AG09309 (cell line): ENCODE measurements at regions not wholly inside any gene's neighbourhood (a gene's known extent, or its start where the extent isn't known, plus 50 kb on each side); places are given as distances from the start of the nearest gene placed in this dataset.

ENCODE experiments used
- DNase-seq: peaks from one replicate; pipeline ENCODE4 v3.0.0-alpha.2; 2010; ENCODE audit warnings: low read depth
- H3K4me3 ChIP-seq: 2 replicates; pipeline ENCODE4 v1.5.1; 2011; ENCODE audit warnings: mild to moderate bottlenecking, low read depth, low read length, moderate library complexity; ENCODE audit not compliant: control insufficient read depth
- TF ChIP-seq, protein P1 (sequence below): IDR thresholded peaks from 2 replicates; pipeline ENCODE4 v1.5.1; 2011; ENCODE audit warnings: mild to moderate bottlenecking, low read depth, low read length, inconsistent platforms; ENCODE audit not compliant: insufficient read depth, control insufficient read depth; ENCODE audit errors: missing control alignments

DNA sequence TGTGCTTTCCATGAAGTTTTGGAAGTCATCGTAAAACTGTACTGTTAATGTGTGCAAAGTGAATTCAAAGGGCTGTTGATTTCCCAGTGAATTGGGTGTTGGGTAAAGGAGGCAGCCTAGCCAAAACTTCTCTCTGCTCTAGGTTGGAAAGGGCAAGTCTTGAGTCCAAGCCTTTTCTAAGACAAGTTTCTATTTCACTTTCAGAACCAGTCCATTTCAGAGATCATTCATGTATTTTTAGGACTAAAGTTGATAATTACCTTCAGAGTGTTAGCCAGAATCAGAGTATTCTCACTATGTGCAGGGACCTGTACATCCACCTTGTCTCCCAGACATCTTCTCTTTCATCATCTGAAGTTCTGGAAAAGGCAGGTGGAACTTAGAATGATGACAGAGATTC is 636.1 kb upstream of the KLHL29 start:
- TF ChIP-seq, protein P1, sequence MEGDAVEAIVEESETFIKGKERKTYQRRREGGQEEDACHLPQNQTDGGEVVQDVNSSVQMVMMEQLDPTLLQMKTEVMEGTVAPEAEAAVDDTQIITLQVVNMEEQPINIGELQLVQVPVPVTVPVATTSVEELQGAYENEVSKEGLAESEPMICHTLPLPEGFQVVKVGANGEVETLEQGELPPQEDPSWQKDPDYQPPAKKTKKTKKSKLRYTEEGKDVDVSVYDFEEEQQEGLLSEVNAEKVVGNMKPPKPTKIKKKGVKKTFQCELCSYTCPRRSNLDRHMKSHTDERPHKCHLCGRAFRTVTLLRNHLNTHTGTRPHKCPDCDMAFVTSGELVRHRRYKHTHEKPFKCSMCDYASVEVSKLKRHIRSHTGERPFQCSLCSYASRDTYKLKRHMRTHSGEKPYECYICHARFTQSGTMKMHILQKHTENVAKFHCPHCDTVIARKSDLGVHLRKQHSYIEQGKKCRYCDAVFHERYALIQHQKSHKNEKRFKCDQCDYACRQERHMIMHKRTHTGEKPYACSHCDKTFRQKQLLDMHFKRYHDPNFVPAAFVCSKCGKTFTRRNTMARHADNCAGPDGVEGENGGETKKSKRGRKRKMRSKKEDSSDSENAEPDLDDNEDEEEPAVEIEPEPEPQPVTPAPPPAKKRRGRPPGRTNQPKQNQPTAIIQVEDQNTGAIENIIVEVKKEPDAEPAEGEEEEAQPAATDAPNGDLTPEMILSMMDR, result no peak
- H3K4me3 ChIP-seq, result no peak overlapping the region
- no peak for DNase-seq

DNA sequence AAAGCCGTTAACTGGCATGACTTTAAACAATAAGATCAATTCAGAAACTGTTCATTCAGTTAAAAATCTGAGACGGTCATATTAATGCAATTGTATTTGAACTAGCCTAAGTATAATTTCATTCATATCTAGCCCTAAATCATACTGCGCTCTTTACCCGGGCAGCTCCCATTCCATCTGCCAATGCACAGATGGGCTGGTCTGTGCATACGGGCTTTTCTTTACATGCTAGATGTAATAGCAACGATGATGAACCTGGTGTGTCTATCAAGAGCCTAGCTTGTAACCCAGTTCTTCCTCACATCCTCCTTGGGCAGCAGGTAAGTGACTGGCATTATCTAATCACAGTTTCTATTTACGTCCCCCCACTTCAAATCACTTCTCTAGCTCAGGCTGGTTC is 631.5 kb upstream of the KLHL29 start:
- DNase-seq, result no peak
- H3K4me3 ChIP-seq, result no peak overlapping the region
- TF ChIP-seq, protein P1, result no peak

DNA sequence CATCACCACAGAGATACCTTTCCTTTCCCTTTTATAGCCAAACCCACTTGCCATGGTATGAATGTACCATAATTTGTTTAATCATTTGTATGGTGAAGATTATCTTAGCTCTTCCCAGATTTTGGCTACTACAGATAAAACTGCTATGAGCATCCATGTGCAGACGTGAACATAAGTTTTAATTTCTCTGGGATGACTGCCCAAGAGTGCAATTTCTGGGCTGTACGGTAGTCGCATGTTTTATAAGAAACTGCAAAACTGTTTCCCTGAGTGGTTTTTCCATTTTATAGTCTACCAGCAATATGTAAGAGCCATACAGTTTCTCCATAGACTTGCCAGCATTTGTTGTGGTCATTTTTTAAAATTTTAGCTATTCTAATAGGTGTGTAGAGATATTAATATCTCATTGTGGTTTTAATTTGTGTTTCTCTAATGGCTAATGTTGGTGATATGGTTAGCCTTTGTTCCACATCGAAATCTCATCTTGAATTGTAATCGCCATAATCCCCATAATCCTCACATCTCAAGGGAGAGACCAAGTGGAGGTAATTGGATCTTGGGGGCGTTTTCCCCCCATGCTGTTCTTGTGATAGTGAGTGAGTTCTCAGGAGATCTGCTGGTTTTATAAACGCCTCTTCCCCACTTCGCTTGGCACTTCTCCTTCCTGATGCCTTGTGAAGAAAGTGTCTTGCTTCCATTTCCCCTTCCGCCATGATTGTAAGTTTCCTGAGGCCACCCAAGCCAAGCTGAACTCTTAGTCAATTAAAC is 628.5 kb upstream of the KLHL29 start:
- TF ChIP-seq, protein P1, result no peak
- DNase-seq, result no peak
- H3K4me3 ChIP-seq, result no peak overlapping the region

DNA sequence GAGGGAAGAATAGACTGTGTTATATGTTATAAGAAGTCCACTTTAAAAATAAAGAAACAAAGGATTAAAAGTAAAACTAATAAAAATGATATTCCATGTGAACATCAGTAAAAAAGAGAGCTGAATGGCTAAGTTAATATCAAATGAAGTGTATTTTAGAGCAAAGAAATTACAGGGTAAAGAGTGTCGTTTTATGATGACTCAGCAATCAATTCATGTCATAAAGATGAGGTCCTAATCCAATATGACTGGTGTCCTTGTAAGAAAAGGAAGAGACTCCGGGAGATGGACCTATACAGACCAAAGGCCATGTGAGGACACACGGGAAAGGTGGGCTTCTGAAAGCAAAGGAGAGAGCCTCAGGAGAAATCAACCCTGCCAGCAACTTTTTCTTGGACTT is 615.5 kb upstream of the KLHL29 start:
- H3K4me3 ChIP-seq, result no peak overlapping the region
- TF ChIP-seq, protein P1, result no peak
- no peak for DNase-seq

DNA sequence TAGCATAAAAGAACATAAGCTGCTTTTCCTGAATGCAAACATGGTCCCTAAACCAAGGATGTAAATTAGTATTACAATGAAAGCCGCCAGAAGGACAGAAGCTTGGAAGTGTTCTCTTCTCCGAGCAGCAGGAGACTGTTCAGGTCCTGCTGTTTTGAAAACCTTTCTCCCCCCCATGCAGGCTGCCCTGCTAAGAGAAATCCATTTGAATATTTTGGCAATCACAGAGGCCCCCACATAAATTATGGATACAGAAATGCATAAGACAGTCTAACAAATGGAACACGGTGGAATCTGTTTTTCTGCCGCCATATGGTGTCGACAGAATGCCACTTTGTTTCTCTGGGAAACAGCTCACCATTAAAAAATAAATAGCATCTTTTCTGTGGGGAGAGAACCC is 600.4 kb upstream of the KLHL29 start:
- TF ChIP-seq, protein P1, result no peak
- H3K4me3 ChIP-seq, result no peak overlapping the region
- DNase-seq, result no peak

DNA sequence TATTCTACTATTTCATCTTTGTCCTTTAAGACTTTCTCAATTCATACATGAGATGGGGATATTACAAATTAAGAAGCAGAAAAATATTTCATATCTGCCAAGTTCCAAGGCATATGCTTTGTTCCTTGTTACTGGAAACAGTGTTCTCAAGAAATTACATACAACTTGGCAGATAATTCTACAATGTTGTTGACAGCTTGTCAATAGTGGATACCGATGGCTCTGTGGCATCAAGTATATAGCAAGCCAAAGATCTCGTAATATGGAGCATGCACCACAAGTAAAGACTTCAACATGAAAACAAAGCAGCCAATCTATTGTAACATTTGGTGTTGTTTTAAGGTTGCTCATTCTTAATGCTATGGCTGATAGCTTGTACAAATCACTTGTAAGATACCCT is 598.2 kb upstream of the KLHL29 start:
- H3K4me3 ChIP-seq, result no peak overlapping the region
- TF ChIP-seq, protein P1, result no peak
- no peak for DNase-seq
